ENCODE measurements at regions not wholly inside any gene's neighbourhood (a gene's known extent, or its start where the extent isn't known, plus 50 kb on each side); places are given as distances from the start of the nearest gene placed in this dataset.

DNA sequence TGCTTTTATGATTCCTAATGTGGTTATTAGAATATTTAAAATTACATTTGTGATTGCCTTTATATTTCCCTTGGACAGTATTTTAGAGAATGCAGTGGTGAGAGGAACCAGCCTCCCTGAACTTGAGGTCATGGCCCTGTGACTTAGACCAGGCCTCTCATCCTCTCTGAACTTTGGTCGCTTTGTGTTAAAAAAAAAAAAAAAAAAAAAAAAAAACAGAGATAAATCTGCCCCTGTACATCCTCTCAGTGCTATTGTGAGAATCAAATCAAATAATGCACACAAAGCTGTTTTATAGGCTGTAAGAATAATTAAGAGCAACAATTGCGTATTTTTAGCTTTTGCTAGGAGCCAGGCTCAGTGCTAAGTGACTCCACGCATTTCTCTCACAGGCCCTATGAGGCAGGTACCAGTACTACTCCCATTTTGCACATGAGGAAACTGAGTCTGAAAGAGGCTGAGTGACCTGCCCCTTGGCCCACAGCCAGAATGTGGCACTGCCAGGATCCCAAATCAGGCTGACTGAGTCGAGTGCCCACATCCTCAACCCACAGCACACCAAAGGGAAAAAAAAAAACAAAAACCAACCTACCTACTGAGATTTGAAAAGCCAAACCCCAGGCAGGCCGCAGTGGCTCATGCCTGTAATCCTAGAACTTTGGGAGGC, 110.3 kb upstream of the LARP1 start:
- TF ChIP-seq, protein P1, sequence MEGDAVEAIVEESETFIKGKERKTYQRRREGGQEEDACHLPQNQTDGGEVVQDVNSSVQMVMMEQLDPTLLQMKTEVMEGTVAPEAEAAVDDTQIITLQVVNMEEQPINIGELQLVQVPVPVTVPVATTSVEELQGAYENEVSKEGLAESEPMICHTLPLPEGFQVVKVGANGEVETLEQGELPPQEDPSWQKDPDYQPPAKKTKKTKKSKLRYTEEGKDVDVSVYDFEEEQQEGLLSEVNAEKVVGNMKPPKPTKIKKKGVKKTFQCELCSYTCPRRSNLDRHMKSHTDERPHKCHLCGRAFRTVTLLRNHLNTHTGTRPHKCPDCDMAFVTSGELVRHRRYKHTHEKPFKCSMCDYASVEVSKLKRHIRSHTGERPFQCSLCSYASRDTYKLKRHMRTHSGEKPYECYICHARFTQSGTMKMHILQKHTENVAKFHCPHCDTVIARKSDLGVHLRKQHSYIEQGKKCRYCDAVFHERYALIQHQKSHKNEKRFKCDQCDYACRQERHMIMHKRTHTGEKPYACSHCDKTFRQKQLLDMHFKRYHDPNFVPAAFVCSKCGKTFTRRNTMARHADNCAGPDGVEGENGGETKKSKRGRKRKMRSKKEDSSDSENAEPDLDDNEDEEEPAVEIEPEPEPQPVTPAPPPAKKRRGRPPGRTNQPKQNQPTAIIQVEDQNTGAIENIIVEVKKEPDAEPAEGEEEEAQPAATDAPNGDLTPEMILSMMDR (IDR thresholded peaks at IDR 0.05), result no peak
- no peak for TF ChIP-seq POLR2A (IDR thresholded peaks at IDR 0.05)

Measured in esophagus squamous epithelium (tissue), 4 donors.